ENCODE measurements at regions not wholly inside any gene's neighbourhood (a gene's known extent, or its start where the extent isn't known, plus 50 kb on each side); places are given as distances from the start of the nearest gene placed in this dataset.
"Not testable (repeated sequence)": the region's sequence is repeated elsewhere in the genome, so short reads cannot be mapped to it uniquely, and the experiment has no call there.

DNA sequence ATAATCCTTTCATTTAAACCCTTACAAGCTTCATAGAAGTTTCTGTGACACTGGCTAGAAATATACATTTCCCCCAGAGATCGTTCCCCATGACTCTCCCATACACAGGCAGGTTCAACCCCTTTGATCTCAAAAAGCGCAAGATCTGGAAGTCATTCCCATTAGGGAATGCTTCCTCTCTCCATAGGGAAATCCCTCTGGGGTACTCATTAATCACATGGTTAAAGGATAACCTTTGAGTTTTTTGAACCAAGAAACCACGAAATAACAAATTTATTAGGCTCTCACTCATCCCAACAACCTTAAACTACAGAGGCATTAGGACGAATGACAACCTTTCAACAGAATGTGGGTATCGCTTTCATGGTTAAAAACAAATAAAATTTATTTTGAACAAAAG is 211.9 kb upstream of the PRICKLE2 start:
- no peak for DNase-seq

DNA sequence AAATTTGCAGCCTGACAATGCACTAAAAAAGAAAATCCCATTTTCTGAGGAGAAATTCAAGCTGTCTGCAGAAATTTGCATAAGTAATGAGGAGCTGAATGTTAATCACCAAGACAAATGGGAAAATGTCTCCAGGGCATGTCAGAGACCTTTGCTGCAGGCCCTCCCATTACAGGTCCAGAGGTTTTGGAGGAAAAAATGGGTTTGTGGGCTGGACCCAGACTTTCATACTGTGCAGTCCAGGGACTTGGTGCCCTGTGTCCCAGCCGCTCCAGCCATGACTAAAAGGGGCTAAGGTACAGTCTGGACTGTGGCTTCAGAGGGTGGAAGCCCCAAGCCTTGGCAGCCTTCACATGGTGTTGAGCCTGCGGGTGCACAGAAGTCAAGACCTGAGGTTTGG is 209.8 kb upstream of the PRICKLE2 start:
- DNase-seq = not testable (repeated sequence)

DNA sequence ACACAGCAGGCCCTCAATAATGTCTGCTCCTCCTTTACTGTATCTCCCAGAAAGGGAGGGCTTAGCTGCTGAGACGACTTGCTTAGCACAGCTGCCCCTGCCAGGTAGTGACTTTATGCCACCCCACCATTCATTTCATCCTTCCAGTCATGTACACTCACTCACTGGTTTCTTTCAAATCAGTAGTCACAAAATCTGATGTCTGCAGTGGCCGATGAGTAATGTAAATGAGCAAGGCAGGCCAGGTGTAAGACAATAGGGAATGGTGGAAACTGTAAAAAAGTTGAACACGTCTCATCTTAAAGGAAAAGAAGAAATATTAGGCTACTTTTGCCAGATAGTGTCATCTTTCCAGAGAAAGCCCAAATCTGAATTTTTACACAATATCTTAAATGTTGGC is 207.6 kb upstream of the PRICKLE2 start:
- no peak for DNase-seq

DNA sequence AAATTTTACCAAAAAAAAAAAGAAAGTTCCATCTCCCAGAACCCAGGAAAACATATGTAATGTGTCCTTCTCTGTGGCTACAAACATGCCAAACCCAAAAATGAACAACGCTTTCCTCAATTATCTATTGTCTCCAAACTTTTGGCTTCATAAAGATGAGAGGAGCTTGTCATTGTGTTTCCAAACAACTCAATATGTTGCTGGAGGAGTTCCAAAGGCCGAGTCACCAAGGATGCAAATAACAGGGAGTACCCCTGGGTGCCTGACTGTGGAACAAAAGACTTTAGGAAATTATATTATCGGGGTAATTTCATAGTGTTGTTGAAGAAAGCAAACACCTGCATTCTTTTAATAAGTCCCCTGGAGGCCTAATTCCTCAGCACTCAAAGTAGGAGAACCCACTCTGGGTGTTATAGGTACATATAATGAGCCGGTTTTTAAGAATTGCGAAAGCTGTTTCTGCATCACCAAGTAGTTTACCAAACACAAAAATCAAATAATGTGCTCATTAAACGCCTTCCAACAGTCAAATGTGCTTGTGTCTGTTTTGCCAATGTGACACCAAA is 206.3 kb upstream of the PRICKLE2 start:
- no peak for DNase-seq

DNA sequence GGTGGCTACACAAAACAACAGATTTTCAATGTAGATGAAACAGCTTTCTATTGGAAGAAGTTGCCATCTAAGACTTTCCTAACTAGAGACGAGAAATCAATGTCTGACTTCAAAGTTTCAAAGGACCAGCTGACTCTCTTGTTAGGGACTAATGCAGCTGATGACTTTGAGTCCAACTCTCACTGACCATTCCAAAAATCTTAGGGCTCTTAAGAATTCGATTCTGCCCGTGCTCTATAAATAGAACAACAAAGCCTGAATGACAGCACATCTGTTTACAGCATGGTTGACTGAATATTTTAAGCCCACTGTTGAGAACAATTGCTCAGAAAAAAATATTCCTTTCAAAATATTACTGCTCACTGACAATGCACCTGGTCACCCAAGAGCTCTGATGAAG is 202.4 kb upstream of the PRICKLE2 start:
- no peak for DNase-seq

DNA sequence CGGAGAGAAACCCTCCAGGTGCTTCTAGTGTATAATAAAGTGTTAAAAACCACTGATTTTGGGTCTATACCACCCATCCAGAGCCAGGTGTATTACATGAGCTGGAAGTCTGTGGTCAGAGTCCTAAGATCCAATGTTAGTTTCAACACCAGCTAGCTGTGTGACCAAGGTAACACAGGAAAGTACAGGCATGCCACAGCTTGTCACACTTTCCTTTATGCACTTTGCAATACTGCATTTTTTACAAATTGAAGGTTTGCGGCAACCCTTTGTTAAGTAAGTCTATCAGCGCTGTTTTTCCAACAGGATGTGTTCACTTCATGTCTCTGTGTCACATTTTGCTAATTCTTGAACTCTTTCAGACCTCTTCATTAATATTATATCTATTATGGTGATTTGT is 201.3 kb upstream of the PRICKLE2 start:
- DNase-seq = no peak

DNA sequence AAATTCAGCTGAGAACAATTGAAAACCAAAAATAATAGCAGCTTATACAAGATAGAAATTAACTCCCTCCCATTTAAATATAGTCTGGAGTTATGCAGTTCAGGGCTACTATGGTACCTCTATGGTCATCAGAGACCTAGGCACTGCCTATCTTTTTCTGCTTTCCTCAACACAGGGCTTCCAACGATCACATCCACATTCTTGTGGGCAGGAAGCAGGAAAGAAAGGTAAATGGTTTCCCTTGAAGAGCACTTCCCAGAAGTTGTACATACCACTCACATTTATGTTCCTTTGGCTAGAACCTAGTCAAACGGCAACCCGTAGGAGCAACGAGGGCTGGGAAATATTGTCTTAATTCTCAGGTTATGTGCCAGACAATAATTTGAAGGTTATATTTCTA is 197.7 kb upstream of the PRICKLE2 start:
- no peak for DNase-seq

DNA sequence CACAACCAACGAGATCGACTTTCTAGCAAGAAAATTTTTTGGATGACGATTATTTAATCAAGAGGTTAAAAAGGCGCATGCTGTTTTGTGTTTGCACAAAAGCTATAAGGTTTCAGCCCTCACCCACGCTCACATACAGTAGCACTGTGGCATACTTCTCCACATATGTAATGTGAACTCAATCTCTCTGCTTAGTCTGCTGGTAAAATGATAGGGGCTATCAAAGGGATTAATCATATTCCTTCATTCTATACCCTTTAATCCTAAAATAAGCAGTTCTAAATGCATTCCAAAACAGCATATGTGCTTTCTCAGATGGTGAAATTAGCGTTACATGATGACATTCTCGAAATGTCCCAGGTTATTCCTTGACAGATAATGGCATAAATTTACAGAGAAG is 196.9 kb upstream of the PRICKLE2 start:
- peak; percentile 31 for DNase-seq

DNA sequence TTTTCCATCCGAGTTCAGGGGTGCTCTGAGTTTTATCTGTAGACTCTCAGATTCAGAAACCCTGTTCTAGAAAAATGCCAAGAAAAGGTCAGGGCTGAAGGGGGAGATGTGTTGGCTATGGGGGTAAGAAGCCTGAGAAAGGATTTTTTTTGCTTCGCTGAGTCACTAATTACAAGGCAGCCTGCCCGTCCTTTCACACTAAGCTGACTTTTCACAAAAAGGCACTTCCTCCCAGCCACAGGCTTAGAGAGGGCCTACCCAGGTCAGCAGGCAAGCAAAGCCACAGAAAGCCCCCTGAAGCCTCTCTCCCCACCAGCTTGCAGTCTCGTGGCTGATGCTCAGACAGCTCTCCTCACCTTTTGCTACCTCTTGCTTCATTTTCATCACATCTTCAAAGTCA is 192.6 kb upstream of the PRICKLE2 start:
- DNase-seq = peak; percentile 67

DNA sequence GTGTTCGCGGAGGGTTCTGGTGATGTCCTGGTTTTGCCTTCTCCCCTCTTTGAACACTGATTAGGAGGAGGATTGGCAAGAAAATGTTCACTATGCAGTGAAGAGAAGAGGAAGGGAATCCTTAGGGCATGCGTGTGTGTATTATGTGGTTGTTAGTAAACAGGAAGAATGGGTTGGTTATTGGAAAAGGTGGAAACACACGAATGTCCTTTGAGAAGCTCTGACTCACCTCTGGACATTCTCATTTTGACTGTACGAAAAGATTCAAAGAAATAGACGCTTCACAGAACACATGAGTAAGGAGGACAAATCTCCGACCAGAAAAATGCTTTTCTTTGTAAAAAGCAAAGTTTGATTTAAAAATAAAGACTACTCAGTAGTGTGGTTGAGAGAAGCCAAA is 188.8 kb upstream of the PRICKLE2 start:
- no peak for DNase-seq

DNA sequence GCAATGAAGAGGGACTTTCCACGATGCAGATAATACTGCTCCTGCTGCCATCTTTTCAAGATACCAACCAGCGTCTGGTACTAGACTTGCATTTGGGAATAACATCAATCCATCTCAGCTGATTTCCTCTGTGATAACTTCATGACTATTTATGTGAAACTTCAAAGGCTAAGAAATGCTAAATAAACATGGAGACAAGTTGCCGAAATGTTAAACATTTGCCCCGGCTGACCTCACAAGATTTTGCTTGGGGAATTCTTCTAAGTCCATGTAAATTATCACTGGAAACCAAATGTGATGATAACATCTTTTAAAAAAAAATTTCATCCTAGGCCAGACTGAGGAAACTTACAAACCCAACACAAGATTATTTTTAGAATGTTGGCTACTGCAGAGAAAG is 185.8 kb upstream of the PRICKLE2 start:
- DNase-seq = peak; percentile 15

DNA sequence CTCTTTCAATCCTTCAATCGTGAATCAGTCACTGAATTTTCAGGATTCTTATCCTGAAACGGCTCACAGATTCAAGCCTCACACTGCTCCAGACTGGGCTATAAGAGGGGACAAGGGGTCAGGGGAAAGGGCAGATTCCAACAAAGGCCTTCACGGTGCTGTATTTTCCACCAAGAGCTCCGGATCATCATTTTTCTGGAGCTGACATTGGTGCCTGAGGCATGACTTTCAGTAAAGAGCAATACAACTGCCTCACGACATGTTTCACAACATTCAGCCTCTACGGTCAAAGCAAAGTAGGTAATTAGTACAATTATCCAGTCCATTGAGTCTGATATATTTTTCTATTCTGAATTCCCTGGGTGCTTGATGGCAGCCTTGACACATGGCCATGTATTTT is 185.0 kb upstream of the PRICKLE2 start:
- no peak for DNase-seq

DNA sequence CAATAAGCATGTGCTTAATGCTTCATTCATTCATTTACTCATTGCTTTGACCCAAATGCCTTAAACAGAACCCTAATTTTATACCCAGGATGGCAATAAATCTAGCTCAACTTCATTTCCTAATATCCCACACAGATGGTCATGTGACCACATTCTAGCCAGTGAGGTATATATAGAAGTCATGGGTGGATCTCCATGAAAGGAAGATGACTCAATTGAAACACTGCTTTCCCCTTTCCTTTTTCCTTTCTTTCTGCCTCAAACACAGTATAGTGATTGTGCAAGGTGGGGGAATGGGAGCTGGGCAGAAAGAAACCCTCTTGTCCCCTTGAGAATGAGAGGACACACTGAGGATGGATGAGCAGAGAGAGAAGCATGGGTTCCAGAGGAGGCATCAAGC is 183.5 kb upstream of the PRICKLE2 start:
- peak; percentile 39 for DNase-seq

DNA sequence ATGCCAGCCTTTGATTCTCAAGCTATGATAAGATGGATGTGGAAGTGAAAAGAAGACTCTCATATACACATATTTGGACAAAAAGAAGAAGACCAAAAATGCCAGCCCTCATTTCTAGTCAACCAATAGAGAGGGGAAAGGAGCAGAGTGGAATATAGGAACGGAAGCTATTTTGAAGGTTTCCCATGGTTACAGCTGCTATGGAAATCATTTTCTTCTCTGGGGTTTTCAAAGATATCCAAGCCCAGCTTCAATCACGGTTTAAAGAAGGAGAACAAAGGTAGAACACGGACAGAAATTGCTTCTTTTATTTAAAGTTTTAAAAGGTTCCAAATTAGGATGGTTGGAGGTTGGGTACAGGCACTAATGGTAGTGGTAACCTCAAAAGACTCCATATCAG is 181.0 kb upstream of the PRICKLE2 start:
- DNase-seq = no peak

DNA sequence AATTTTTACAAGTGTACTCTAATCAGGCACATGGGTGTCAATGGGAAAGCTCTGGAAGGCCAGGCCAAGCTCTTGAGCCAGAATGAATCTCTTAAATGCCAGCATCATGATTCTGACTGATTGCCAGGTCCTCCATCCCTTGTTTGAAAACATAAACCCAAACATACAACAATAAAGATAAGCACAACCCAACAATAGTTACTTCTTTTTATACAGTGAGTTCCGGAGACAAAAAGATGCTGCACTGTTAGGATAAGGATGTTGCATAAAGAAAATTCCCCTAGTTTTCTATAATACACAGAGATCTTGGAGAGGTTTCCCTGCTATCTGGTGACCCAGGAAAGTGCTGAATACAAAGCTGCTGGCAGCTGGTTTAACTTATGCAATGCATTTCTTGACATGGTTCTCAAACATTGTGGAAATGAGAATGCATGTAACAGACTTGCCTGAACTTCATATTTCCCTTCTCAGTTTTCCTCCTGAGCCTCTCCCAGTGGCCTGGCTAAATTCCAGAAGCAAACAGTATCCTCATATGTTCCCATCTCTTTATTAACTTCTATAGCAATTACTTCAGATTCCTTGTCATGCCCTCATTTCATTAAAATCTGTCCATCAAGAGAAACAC is 180.1 kb upstream of the PRICKLE2 start:
- peak; percentile 59 for DNase-seq

DNA sequence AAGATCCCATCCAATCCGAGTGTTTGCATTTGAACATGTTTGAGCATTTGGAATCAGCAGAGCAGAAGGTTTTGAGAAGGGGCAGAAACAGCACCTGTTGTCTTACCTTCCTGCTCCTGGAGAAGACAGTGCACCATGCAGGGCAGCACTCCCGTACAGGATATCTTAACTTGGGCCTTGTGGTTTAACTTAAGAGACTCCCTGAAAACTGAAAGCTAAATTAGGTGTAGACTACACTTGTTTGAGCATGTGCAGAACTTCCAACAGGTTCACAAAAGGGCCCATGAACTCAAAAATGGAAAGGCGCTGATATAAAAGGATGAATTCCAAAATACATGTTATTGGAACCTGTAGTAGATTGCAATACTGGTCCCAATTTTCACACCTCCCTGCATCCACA is 175.4 kb upstream of the PRICKLE2 start:
- DNase-seq = no peak

DNA sequence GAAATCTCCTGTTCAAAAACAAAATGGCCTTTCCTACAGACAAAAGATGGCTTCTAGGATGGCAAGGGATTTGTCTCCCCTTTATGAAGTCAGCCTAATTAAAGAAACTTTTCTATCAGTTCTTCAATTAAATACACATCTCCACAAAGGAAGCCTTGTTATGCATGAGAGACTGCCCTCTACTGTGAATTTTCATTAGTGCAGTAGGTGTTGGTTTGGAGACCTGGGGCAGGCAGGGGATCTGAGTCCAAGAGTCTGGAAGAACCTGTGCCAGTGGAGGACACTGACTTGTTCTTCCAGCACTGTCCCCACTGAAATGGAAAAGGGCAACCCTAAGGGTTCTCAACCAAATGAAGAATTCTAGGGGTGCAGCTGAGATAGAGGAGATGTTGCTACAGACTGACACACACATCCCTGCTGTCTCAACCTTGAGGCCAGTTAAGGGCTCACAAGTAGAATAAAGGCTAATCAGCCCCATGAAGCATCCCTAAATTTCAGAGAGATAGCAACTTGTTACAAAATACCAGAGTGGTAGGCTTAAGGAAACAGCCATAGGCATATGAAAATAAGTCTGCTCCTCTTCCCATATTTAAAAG is 174.0 kb upstream of the PRICKLE2 start:
- DNase-seq = peak; percentile 74

DNA sequence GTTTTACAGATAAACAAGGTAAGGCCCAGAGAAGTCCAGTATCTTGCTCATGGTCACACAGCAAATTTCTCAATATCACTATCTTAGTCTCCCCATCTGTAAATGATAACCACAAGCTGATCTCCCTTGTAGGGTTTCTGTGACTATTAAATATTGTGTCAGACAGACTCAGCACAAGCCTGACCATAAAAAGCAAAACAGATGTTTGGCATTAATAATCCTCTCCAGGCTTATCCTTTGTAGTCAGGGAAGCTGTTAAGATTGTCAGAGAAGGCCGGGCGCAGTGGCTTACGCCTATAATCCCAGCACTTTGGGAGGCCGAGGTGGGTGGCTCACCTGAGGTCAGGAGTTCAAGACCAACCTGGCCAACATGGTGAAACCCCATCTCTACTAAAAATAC is 173.2 kb upstream of the PRICKLE2 start:
- peak; percentile 90 for DNase-seq

DNA sequence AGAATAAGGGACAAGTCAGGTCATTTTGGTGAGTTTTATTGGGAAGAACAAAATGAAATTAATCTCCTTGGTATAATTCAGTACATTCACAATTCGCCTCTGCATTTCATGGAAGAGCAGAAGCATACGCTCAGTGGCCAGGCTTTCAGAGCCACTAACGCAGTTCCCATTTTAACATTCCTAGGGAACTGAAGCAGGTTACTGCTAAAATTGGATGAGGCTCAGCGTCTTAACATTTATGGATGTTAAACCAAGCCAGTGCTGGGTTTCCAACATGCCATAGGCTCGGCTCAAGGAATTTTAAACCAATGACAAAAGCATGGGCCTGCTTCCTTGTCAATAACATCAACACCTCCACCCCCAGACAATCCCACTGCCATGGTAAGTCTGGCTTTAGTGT is 172.7 kb upstream of the PRICKLE2 start:
- DNase-seq = no peak

DNA sequence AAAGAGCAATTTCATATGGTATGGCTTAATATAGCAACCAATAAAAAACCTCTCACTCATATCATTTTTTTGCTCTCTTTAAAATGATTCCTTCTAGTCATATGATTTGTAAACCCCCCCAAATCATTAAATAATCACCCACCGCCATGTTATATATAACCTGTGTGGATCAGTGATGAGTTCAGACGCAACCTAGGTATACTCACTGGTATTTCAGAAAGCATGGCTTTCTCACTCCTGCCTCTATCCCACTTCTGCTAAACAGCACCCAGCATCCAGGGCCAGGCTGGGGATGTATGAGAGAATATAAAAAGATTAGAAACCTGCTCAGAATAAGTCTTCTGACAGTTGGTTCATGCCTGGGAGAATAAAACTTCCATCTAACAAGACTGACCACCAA is 172.3 kb upstream of the PRICKLE2 start:
- no peak for DNase-seq

DNA sequence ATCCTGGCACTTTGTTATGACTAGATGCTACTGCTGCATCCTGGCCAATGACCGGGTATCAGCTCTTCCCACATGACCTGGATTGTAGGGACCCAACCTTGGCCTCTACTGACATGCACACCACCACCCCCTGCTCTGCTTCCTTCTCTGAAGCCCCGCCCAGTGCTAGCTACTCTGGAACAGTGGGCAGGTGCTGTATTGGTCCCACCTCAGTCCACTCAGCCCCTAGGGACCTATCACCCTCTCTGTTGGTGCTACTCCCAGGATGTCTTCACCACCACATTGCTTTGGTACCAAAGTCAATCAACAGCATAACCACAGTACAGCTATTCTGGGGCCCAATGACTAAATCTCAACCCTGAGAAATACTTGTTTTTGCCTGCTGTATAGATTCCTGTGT is 170.2 kb upstream of the PRICKLE2 start:
- no peak for DNase-seq

DNA sequence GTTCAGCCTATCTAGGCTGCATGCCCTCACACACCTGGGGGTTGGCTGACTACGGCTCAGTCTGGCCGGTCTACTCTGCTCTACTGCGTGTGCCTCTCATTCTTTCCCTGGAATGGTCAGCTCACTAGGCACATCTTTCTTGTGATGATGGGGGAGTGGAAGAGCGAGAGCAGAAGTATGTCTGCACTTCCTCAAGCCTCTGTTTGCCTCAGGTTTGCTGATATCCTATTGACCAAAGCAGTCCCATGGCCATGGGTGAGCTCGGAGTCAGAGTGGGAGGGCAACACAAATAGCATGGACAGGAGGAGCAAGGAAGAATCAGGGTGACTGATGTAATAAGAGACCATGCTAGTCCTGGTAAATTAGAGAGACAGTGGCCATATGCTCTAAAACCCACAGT is 167.9 kb upstream of the PRICKLE2 start:
- no peak for DNase-seq

DNA sequence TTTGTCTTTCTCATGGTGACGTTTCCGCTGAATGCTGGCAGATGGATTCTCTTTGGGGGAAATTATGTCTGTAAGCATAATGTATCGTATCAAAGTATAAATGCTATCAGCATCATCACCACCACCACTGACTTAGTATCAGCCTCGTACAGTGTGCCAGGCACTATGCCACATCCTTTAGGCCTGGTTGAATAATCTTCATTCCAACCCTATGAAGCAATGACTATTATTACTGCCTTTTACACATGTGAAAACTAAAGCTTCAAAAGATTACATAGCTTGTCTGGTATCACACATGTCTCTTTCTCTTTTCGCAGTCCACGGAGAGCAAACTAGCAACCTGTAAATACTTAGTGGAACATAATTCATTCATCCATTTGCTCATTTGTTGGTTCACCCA is 166.7 kb upstream of the PRICKLE2 start:
- DNase-seq = peak; percentile 32

DNA sequence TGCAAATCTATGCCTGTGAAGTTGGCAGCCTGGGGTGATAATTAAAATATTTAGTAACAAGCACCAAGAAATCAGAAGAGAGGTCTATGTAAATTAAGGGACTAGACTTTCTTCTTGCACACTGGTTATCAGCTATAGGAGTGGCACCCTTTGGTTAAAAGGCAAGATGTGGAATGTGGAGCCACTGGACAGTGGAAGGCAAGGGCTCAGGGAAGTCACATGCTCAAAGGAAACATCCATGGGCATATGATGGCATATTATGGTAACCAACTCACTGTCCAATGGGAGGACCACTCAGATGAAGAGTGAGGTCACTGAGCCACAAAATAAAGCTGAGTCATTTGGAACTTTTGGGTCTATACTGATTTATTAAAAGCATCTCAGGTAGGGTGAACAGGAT is 165.6 kb upstream of the PRICKLE2 start:
- no peak for DNase-seq

DNA sequence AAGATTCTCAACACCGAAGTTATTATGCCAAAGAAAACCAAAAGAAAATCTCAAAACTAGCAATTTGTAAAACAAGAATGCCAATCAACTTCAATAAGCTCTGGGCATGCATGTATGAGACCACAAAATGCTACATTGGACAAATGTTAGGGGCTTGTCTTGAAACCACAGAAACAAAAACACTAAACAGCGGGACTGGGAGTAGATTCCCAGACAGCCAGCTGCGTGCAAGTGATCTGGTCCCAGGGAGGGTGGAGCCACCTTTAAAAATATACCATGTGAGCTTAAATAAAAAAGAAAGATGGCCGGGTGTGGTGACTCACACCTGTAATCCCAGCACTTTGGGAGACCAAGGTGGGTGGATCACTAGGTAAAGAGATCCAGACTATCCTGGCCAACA is 163.6 kb upstream of the PRICKLE2 start:
- no peak for DNase-seq

Data from fibroblast of skin of right quadriceps (primary cell).